Right lobe of liver (tissue), 6 donors: ENCODE measurements at regions not wholly inside any gene's neighbourhood (a gene's known extent, or its start where the extent isn't known, plus 50 kb on each side); places are given as distances from the start of the nearest gene placed in this dataset.

ENCODE experiments used
- ATAC-seq, 4 donors: fragments of 200-7000 bp; cut with Tn5 transposase; one replicate each; pipeline ENCODE4 v1.9.1; 2020; ENCODE audit warnings: mild to moderate bottlenecking in 4 of 4, moderate library complexity in 4 of 4
- DNase-seq, 3 donors: peaks; one replicate each; pipeline ENCODE4 v3.0.0-alpha.2; 2020
- H3K27ac ChIP-seq, 3 donors: fragments of 200-600 bp; one replicate each; pipeline ENCODE4 v1.8.0; 2022
- H3K27me3 ChIP-seq, 2 donors: fragments of 200-600 bp; one replicate each; pipeline ENCODE4 v1.8.0; 2022
- H3K36me3 ChIP-seq, 4 donors: fragments of 200-600 bp; sonication (generic) in 1 of 4; one replicate each; pipeline versions ENCODE4 v1.5.1 to v1.8.0; 2017 to 2022; ENCODE audit warnings: control low read depth in 1 of 4
- H3K4me1 ChIP-seq, 4 donors: fragments of 200-600 bp; sonication (generic) in 1 of 4; one replicate each; pipeline versions ENCODE4 v1.5.1 to v1.8.0; 2017 to 2022; ENCODE audit warnings: control low read depth in 1 of 4
- H3K4me3 ChIP-seq, 3 donors: fragments of 200-600 bp; one replicate each; pipeline ENCODE4 v1.8.0; 2022
- H3K9me3 ChIP-seq, 4 donors: fragments of 200-600 bp; sonication (generic) in 1 of 4; one replicate each; pipeline versions ENCODE4 v1.5.1 to v1.8.0; 2017 to 2022; ENCODE audit warnings: control low read depth in 1 of 4
- CTCF ChIP-seq, 4 donors: fragments of 200-600 bp in 3 of 4; fragments of 450-650 bp in 1 of 4; IDR thresholded peaks; one replicate each; pipeline versions ENCODE4 v1.5.1 to v1.8.0; 2016 to 2022; ENCODE audit warnings: antibody characterized with exemption in 4 of 4, mild to moderate bottlenecking in 2 of 4
- POLR2A ChIP-seq: fragments of 450-650 bp; IDR thresholded peaks from one replicate; pipeline ENCODE4 v1.6.1; 2017; ENCODE audit warnings: antibody characterized with exemption, mild to moderate bottlenecking
- WGBS: methylation state at CpG from one replicate; pipeline ENCODE4 v1.1.6; 2018; ENCODE audit warnings: low coverage, low lambda C conversion rate; ENCODE audit not compliant: insufficient coverage; ENCODE audit errors: missing lambda C conversion rate; 5-methylcytosine and 5-hydroxymethylcytosine counted together
- intact Hi-C, 2 donors: fragments of 100-400 bp; cut with DNase I; formaldehyde crosslinking; loops; one replicate each; pipeline versions ENCODE4 v1.11.2 to v1.14.1; 2022
- donor health status: DM: no; HTN: yes; CAD: no.
- donor health status: DM: no; HTN: no; CAD: no.
- donor health status: DM: no; HTN: no; CAD: no.
- donor health status: DM: no; HTN: yes; CAD: no.
- donor health status: DM: no; HTN: yes; CAD: no.

- DNase-seq: no peak
- no peak overlapping the region for H3K4me3 ChIP-seq
- H3K36me3 ChIP-seq: no peaks in the 10 kb centered on the region
- no peak for TF ChIP-seq CTCF (IDR thresholded peaks at IDR 0.05)
- no peak for TF ChIP-seq POLR2A
- WGBS: 52% methylated on average over 4 of the region's 4 CpGs
- ATAC-seq: no peak
- no peaks in the 10 kb centered on the region for H3K9me3 ChIP-seq
- no peaks in the 10 kb centered on the region for H3K27me3 ChIP-seq
- intact Hi-C loops: no loop called here
- no peak overlapping the region for H3K27ac ChIP-seq
- H3K4me1 ChIP-seq: no peaks in the 10 kb centered on the region
These were observed 356.1 kb upstream of the ZEB2 start for GRCh38 chr2:144876013-144876412.

GRCh38 chr2:144875290-144875969 is 355.5 kb upstream of the ZEB2 start:
- peak in 1 of 4 donors; percentile 13 for ATAC-seq
- Histone ChIP-seq H3K4me1 (no peaks in the 10 kb centered on the region), H3K36me3 (no peaks in the 10 kb centered on the region), H3K4me3 (no peak overlapping the region), H3K9me3 (no peaks in the 10 kb centered on the region), H3K27me3 (no peaks in the 10 kb centered on the region), H3K27ac (no peak overlapping the region)
- TF ChIP-seq CTCF (IDR thresholded peaks at IDR 0.05): no peak
- no peak for TF ChIP-seq POLR2A
- WGBS: 64% methylated on average over 3 of the region's 3 CpGs
- intact Hi-C loops: no loop called here
- DNase-seq: no peak

- intact Hi-C loops: no loop called here
- H3K27me3 ChIP-seq: no peaks in the 10 kb centered on the region
- no peak for DNase-seq
- H3K9me3 ChIP-seq: no peaks in the 10 kb centered on the region
- no peak overlapping the region for H3K4me3 ChIP-seq
- no peak overlapping the region for H3K27ac ChIP-seq
- WGBS: 93% methylated on average over 1 of the region's 1 CpG
- no peaks in the 10 kb centered on the region for H3K4me1 ChIP-seq
- no peak for TF ChIP-seq POLR2A
- TF ChIP-seq CTCF (IDR thresholded peaks at IDR 0.05): no peak
- H3K36me3 ChIP-seq: no peaks in the 10 kb centered on the region
- no peak for ATAC-seq
These were observed 345.8 kb upstream of the ZEB2 start for GRCh38 chr2:144865670-144866069.

GRCh38 chr2:144859716-144860115 is 339.8 kb upstream of the ZEB2 start:
- Histone ChIP-seq H3K9me3 (no peaks in the 10 kb centered on the region), H3K4me1 (no peaks in the 10 kb centered on the region), H3K27ac (no peak overlapping the region), H3K4me3 (no peak overlapping the region), H3K27me3 (no peaks in the 10 kb centered on the region), H3K36me3 (no peaks in the 10 kb centered on the region)
- DNase-seq (no peak), ATAC-seq (no peak)
- intact Hi-C loops: no loop called here
- WGBS: 61% methylated on average over 3 of the region's 4 CpGs
- TF ChIP-seq CTCF (IDR thresholded peaks at IDR 0.05) (no peak), POLR2A (no peak)

- TF ChIP-seq CTCF (IDR thresholded peaks at IDR 0.05) (no peak), POLR2A (no peak)
- no peaks in the 10 kb centered on the region for H3K36me3 ChIP-seq
- 65% methylated on average over 4 of the region's 4 CpGs for WGBS
- no peak overlapping the region for H3K4me3 ChIP-seq
- intact Hi-C loops: no loop called here
- DNase-seq (no peak), ATAC-seq (no peak)
- no peaks in the 10 kb centered on the region for H3K27me3 ChIP-seq
- H3K27ac ChIP-seq: no peak overlapping the region
- H3K4me1 ChIP-seq: no peaks in the 10 kb centered on the region
- no peaks in the 10 kb centered on the region for H3K9me3 ChIP-seq
These were observed 338.3 kb upstream of the ZEB2 start for GRCh38 chr2:144858211-144858610.
